ENCODE measurements at regions not wholly inside any gene's neighbourhood (a gene's known extent, or its start where the extent isn't known, plus 50 kb on each side); places are given as distances from the start of the nearest gene placed in this dataset.

GRCh38 chr6:56314683-56315523 lies 67.5 kb upstream of the COL21A1 start:
- peak; percentile 49 for TF ChIP-seq CTCF (IDR thresholded peaks at IDR 0.05)
- Histone ChIP-seq H3K4me3 (no peak overlapping the region), H3K27ac (no peak overlapping the region)
- DNase-seq (ENCODE audit: low spot score) = no peak

- Histone ChIP-seq H3K4me3 (no peak overlapping the region), H3K27ac (no peak overlapping the region)
- no peak for DNase-seq (ENCODE audit: low spot score)
- no peak for TF ChIP-seq CTCF (IDR thresholded peaks at IDR 0.05)
These were observed 64.4 kb upstream of the COL21A1 start for GRCh38 chr6:56311533-56312448.

- TF ChIP-seq CTCF (IDR thresholded peaks at IDR 0.05) = no peak
- no peak overlapping the region for H3K27ac ChIP-seq
- no peak for DNase-seq (ENCODE audit: low spot score)
- no peak overlapping the region for H3K4me3 ChIP-seq
These were observed 63.7 kb upstream of the COL21A1 start for GRCh38 chr6:56311061-56311460.

GRCh38 chr6:56310241-56310640 lies 62.9 kb upstream of the COL21A1 start:
- DNase-seq (ENCODE audit: low spot score) = no peak
- TF ChIP-seq CTCF (IDR thresholded peaks at IDR 0.05) = no peak
- Histone ChIP-seq H3K4me3 (no peak overlapping the region), H3K27ac (no peak overlapping the region)

- TF ChIP-seq CTCF (IDR thresholded peaks at IDR 0.05) = no peak
- Histone ChIP-seq H3K4me3 (no peak overlapping the region), H3K27ac (no peak overlapping the region)
- DNase-seq (ENCODE audit: low spot score) = no peak
These were observed 52.5 kb upstream of the COL21A1 start for GRCh38 chr6:56299916-56300315.

- TF ChIP-seq CTCF (IDR thresholded peaks at IDR 0.05) = no peak
- Histone ChIP-seq H3K27ac (no peak overlapping the region), H3K4me3 (no peak overlapping the region)
- DNase-seq (ENCODE audit: low spot score) = no peak
These were observed 49.9 kb upstream of the COL21A1 start for GRCh38 chr6:56297022-56297989.
